ENCODE measurements at regions not wholly inside any gene's neighbourhood (a gene's known extent, or its start where the extent isn't known, plus 50 kb on each side); places are given as distances from the start of the nearest gene placed in this dataset.

DNA sequence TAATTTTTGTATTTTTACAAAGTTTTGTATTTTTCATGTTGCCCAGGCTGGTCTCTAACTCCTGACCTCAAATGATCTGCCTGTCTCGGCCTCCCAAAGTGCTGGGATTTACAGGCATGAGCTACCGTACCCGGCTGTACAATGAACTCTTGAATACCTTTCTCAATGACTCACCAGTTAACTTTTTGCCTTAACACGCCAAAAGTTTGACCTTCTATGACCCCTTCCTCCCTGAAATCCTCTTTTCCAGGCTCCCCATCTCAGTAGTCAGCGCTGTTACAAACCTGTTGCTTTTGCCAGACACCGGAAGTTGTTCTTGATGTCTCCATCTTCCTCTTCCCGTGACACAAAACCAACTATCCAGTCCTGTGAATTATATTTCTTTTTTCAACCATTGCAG, 158.1 kb upstream of the ASIC2 start:
- peak; percentile 90 for DNase-seq (ENCODE audit: low read depth)
- TF ChIP-seq, protein P1, sequence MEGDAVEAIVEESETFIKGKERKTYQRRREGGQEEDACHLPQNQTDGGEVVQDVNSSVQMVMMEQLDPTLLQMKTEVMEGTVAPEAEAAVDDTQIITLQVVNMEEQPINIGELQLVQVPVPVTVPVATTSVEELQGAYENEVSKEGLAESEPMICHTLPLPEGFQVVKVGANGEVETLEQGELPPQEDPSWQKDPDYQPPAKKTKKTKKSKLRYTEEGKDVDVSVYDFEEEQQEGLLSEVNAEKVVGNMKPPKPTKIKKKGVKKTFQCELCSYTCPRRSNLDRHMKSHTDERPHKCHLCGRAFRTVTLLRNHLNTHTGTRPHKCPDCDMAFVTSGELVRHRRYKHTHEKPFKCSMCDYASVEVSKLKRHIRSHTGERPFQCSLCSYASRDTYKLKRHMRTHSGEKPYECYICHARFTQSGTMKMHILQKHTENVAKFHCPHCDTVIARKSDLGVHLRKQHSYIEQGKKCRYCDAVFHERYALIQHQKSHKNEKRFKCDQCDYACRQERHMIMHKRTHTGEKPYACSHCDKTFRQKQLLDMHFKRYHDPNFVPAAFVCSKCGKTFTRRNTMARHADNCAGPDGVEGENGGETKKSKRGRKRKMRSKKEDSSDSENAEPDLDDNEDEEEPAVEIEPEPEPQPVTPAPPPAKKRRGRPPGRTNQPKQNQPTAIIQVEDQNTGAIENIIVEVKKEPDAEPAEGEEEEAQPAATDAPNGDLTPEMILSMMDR (conservative IDR thresholded peaks at IDR 0.05; ENCODE audit: low read depth, low read length), result no peak
- no peak overlapping the region for H3K4me3 ChIP-seq (ENCODE audit: low read depth, low read length)

DNA sequence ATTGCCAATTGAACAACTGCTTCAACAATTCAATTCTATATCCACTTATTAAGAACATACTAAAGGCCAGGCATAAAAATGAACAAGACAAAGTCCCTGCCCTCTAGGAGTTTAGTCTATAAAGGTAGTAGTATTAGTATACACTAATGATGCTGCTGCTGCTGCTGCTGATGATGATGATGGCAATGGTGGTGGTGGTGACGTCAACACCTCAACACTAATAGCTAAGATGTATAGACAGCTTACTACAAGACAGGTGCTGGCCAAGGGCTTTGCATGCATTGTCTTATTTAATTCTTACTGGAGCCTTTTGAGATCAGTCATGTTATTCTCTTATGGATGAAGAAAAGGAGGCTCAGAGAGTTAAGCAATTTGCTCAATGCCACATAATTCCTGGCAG, 164.4 kb upstream of the ASIC2 start:
- no peak for DNase-seq (ENCODE audit: low read depth)
- TF ChIP-seq, protein P1 (conservative IDR thresholded peaks at IDR 0.05; ENCODE audit: low read depth, low read length), result no peak
- no peak overlapping the region for H3K4me3 ChIP-seq (ENCODE audit: low read depth, low read length)

DNA sequence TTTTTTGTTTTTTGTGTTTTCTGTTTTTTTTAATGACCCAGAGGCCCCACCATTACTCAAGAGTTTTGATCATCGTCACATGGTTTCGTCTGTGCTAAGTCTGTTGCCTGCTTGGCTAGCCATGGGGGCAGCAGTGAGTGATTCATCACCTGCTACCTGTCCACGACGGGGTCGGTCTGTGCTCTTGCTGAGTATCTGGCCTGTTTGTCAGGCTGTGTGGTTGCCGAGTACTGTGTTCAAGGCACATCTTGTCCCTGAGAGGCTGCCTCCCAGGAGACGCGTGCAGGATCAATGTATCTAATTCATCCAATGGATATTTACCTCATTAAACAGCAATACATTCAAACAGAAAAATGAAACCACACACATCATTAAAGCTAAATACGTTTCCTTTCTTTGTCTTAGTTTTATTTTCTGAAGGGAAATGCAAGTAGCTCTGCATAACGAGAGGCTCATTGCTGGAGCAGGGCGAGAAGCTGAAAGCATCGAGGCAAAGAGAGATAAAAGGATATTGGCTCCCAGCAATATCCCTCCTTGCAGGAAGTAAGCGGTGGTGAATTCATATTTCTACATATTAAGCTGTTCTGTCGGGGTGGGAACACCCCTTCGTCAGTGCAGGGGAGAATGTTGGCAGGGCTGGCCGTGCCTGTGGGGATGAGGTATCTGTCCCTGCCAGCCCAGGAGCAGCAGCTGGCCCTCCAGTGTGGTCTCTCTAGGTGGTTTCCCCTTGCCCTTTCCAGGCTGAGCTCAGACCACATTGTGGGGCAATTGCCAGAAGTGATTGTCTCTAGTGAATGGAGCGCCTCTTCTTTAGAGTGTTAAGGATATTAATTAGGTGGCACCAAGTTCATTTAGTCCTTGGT, 166.2 kb upstream of the ASIC2 start:
- DNase-seq (ENCODE audit: low read depth), result peak; percentile 90
- H3K4me3 ChIP-seq (ENCODE audit: low read depth, low read length), result no peak overlapping the region
- TF ChIP-seq, protein P1 (conservative IDR thresholded peaks at IDR 0.05; ENCODE audit: low read depth, low read length), result peak; percentile 11

- TF ChIP-seq, protein P1 (conservative IDR thresholded peaks at IDR 0.05; ENCODE audit: low read depth, low read length), result no peak
- no peak for DNase-seq (ENCODE audit: low read depth)
- H3K4me3 ChIP-seq (ENCODE audit: low read depth, low read length), result no peak overlapping the region
These were observed 167.8 kb upstream of the ASIC2 start for GRCh38 chr17:33460781-33461450.

GRCh38 chr17:33463887-33464286, 170.8 kb upstream of the ASIC2 start:
- TF ChIP-seq, protein P1 (conservative IDR thresholded peaks at IDR 0.05; ENCODE audit: low read depth, low read length), result no peak

GRCh38 chr17:33464669-33465280, 171.7 kb upstream of the ASIC2 start:
- TF ChIP-seq, protein P1 (conservative IDR thresholded peaks at IDR 0.05; ENCODE audit: low read depth, low read length), result no peak
- DNase-seq (ENCODE audit: low read depth), result no peak
- no peak overlapping the region for H3K4me3 ChIP-seq (ENCODE audit: low read depth, low read length)

More at GRCh38 chr17:33463887-33464286, 170.8 kb upstream of the ASIC2 start:
- no peak overlapping the region for H3K4me3 ChIP-seq (ENCODE audit: low read depth, low read length)
- DNase-seq (ENCODE audit: low read depth), result no peak
